Stimulated activated CD4-positive, alpha-beta T cell treated with anti-CD3 and anti-CD28 coated beads, Interleukin-1b, Interleukin-23, amount 100 ng/mL, for 4 hours (primary cell): ENCODE measurements at regions not wholly inside any gene's neighbourhood (a gene's known extent, or its start where the extent isn't known, plus 50 kb on each side); places are given as distances from the start of the nearest gene placed in this dataset.

Experiments used
- DNase-seq, 2 donors: peaks; one replicate each; pipeline ENCODE4 v3.0.0-alpha.2; 2020; ENCODE audit warnings: low read depth in 2 of 2

- no peak for DNase-seq
These were observed 111.9 kb upstream of the TOP3B start for GRCh38 chr22:22094514-22094913.

- DNase-seq = no peak
These were observed 111.2 kb upstream of the TOP3B start for GRCh38 chr22:22093743-22094142.

- DNase-seq = no peak
These were observed 110.4 kb upstream of the TOP3B start for GRCh38 chr22:22092974-22093373.

- DNase-seq = no peak
These were observed 109.5 kb upstream of the TOP3B start for GRCh38 chr22:22092101-22092500.

- no peak for DNase-seq
These were observed 108.9 kb upstream of the TOP3B start for GRCh38 chr22:22091400-22091878.

GRCh38 chr22:22090650-22091399, 108.2 kb upstream of the TOP3B start:
- DNase-seq = no peak

GRCh38 chr22:22089459-22090308, 107.1 kb upstream of the TOP3B start:
- DNase-seq = no peak

GRCh38 chr22:22088658-22089458, 106.3 kb upstream of the TOP3B start:
- DNase-seq = no peak

GRCh38 chr22:22087854-22088657, 105.5 kb upstream of the TOP3B start:
- no peak for DNase-seq

GRCh38 chr22:22086501-22087158, 104.0 kb upstream of the TOP3B start:
- no peak for DNase-seq

- DNase-seq = no peak
These were observed 103.3 kb upstream of the TOP3B start for GRCh38 chr22:22085702-22086500.

- no peak for DNase-seq
These were observed 101.6 kb upstream of the TOP3B start for GRCh38 chr22:22084089-22084711.

GRCh38 chr22:22082960-22083359, 100.4 kb upstream of the TOP3B start:
- DNase-seq = no peak

GRCh38 chr22:22082229-22082835, 99.7 kb upstream of the TOP3B start:
- DNase-seq = no peak

- no peak for DNase-seq
These were observed 97.7 kb upstream of the TOP3B start for GRCh38 chr22:22080270-22080669.

GRCh38 chr22:22079404-22080148, 97.0 kb upstream of the TOP3B start:
- DNase-seq = no peak

- no peak for DNase-seq
These were observed 95.7 kb upstream of the TOP3B start for GRCh38 chr22:22078329-22078728.
